Stomach smooth muscle (tissue), 2 donors: ENCODE measurements at regions not wholly inside any gene's neighbourhood (a gene's known extent, or its start where the extent isn't known, plus 50 kb on each side); places are given as distances from the start of the nearest gene placed in this dataset.

Experiments used
- H3K27ac ChIP-seq: one replicate; pipeline ENCODE4 v1.7.0; 2013; ENCODE audit warnings: mild to moderate bottlenecking, low read length, inconsistent platforms
- H3K27me3 ChIP-seq, 2 donors: one replicate each; pipeline ENCODE4 v1.7.0; 2013; ENCODE audit warnings: low read length in 2 of 2; ENCODE audit not compliant: insufficient read depth in 2 of 2, control insufficient read depth in 1 of 2
- H3K36me3 ChIP-seq, 2 donors: one replicate each; pipeline ENCODE4 v1.7.0; 2013; ENCODE audit warnings: low read length in 2 of 2; ENCODE audit not compliant: control insufficient read depth in 2 of 2, insufficient read depth in 2 of 2
- H3K4me1 ChIP-seq: one replicate; pipeline ENCODE4 v1.7.0; 2013; ENCODE audit warnings: low read length; ENCODE audit not compliant: control insufficient read depth, insufficient read depth
- H3K4me3 ChIP-seq, 2 donors: one replicate each; pipeline ENCODE4 v1.7.0; 2013; ENCODE audit warnings: low read length in 2 of 2
- H3K9ac ChIP-seq, 2 donors: one replicate each; pipeline ENCODE4 v1.7.0; 2013; ENCODE audit warnings: low read length in 2 of 2, mild to moderate bottlenecking in 1 of 2
- H3K9me3 ChIP-seq, 2 donors: one replicate each; pipeline ENCODE4 v1.7.0; 2013; ENCODE audit warnings: low read length in 2 of 2; ENCODE audit not compliant: control insufficient read depth in 2 of 2
- donor health status: healthy.
- donor health status: Pancreatic carcinoma.

DNA sequence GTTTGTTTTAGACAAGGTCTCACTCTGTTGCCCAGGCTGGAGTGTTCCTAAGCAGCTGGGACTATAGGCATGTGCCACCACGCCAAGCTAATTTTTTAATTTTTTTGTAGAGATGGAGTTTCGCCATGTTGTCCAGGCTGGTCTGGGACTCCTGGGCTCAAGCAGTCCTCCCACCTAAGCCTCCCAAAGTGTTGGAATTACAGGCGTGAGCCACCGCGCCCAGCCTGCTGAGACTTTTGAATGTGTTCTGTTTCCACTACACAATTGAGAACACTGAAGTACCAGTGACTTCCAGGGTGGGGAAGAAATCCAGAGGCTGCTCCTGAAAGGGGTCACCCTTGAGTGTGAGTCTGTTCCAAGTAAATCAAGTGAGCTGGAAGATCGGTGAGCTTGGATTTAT, 81.3 kb upstream of the ARMC2 start:
- H3K36me3 ChIP-seq, result no peaks in the 10 kb centered on the region
- H3K9ac ChIP-seq, result no peak overlapping the region
- H3K4me1 ChIP-seq, result no peaks in the 10 kb centered on the region
- H3K27me3 ChIP-seq, result no peaks in the 10 kb centered on the region
- no peak overlapping the region for H3K27ac ChIP-seq
- H3K4me3 ChIP-seq, result no peak overlapping the region
- no peaks in the 10 kb centered on the region for H3K9me3 ChIP-seq

DNA sequence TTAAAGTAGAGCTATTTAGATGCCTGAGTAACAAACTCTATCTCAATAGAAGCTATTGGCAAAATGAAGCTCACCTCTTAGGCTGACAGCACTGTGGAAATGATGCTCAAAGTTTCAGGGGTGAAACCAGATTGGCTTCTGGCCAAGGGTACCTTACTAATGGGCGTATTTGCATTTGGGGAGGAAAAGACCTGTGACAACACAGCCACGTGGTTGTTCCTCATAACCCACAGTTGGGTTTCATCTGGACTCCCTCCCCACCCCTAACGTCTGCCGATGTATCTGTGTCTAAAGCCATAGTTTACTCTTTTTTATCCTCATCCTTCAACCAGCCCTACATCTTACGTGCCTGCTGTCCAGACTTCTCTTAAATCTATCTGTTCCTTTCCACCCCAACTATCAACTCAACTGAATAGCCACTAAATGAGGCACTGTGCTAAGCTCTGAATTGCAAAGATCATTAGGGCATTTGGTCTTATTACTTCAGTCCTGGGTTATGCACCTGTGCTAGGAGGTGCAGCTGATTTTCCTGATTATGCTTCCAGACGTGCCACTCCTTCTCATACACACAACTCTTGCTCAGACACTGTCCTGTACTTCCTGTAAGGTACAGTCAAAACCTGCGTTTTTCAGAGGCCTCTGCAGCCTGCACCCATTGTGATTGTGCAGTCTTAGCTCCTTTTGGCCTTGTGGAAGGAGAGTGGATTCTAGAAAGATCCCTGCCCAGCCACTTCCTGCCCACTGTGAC, 80.6 kb upstream of the ARMC2 start:
- Histone ChIP-seq H3K4me1 (no peaks in the 10 kb centered on the region), H3K27me3 (no peaks in the 10 kb centered on the region), H3K9ac (no peak overlapping the region), H3K4me3 (no peak overlapping the region), H3K36me3 (no peaks in the 10 kb centered on the region), H3K27ac (no peak overlapping the region), H3K9me3 (no peaks in the 10 kb centered on the region)

DNA sequence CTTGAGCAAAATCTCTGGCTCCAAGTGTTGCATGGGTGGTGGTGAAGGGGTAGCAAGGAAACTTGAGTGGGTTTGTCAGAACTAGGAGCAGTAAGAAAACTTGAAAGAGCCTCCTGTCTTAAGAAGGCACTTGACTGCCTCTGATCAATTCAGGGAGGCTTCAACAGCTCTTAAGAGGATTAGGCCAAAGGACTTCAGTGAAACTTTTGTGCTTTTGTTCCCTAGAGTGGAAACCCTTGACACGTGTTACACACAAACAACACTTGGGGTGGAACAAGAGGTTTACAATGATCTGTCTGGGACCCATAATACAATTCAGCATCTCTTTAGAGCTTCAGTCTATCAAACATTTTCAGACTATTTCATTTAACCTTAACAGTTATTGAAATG, 80.1 kb upstream of the ARMC2 start:
- H3K4me3 ChIP-seq, result no peak overlapping the region
- no peaks in the 10 kb centered on the region for H3K36me3 ChIP-seq
- no peaks in the 10 kb centered on the region for H3K4me1 ChIP-seq
- no peaks in the 10 kb centered on the region for H3K9me3 ChIP-seq
- no peaks in the 10 kb centered on the region for H3K27me3 ChIP-seq
- no peak overlapping the region for H3K9ac ChIP-seq
- no peak overlapping the region for H3K27ac ChIP-seq

DNA sequence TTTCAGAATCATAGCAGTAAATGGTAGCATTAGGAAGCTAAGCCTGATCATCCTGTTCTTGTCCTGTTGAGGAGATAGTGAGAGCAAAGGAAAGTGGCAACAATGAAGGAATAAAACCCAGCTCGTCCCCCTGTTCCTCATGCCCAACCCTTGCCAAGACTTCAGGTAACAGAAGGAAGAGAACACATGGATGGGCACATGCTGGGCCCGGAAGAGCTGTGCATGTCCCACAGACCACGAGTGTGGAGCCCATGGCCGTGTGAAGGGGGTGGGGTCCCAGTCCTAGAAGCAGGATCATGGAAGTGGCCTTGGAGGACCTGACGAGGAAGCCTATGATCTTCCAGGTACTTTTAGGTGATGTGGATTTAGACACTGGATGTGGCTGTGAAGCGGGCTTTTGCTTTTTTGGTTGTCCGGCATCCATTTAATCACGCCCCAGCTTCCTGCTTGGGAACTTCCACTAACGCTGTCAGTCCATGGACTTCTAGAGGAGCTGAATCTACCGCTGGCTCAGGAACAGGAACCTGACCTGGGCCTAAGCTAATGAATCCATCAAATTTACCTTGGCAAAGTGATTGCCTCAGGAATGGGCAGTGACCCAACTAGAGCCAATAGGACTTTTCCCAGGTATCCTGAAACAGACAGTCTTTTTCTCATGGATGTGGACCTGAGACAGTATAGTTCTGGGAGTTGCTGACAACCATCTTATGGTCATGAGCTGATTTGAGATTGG, 79.3 kb upstream of the ARMC2 start:
- no peaks in the 10 kb centered on the region for H3K9me3 ChIP-seq
- H3K4me3 ChIP-seq, result no peak overlapping the region
- no peaks in the 10 kb centered on the region for H3K4me1 ChIP-seq
- no peaks in the 10 kb centered on the region for H3K27me3 ChIP-seq
- H3K27ac ChIP-seq, result no peak overlapping the region
- H3K9ac ChIP-seq, result no peak overlapping the region
- H3K36me3 ChIP-seq, result no peaks in the 10 kb centered on the region

DNA sequence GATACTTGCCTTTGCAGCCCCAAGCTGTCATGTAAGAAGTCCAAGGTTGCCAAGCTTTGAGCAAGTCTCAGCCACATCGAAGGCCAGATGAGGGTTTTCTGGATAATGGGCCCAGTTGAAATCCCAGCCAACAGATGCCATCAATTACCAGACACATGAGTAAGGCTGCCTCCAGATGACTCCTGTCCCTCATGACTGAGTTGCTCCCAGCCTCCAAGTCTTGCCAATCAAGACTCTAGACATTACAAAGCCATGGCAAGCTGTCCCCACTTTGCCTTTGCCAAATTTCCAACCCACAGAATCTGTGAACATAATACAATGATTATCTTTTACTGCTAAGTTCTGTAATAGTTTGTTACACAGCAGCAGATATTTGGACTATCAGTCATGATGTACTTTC, 76.8 kb upstream of the ARMC2 start:
- no peak overlapping the region for H3K4me3 ChIP-seq
- no peak overlapping the region for H3K9ac ChIP-seq
- no peaks in the 10 kb centered on the region for H3K27me3 ChIP-seq
- no peak overlapping the region for H3K27ac ChIP-seq
- H3K9me3 ChIP-seq, result no peaks in the 10 kb centered on the region
- no peaks in the 10 kb centered on the region for H3K4me1 ChIP-seq
- H3K36me3 ChIP-seq, result no peaks in the 10 kb centered on the region

DNA sequence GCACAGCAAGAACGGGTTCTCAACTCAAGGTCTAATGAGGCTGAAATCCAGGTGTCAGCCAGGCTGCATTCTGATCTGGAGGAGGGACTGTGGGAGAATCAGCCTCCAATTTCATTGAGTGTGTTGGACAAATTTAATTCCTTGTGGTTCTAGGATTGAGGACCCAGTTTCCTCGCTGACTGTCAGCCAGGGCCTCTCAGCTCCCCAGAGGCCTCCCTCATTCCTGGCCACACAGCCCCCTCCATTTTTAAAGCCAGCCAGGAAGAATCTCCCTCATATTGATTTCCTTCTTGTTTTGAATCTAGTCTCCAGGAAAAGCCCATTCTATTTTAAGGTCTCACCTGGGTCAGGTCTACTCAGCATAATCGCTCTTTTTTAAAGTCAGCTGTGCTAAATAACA, 73.7 kb upstream of the ARMC2 start:
- Histone ChIP-seq H3K27ac (no peak overlapping the region), H3K4me1 (no peaks in the 10 kb centered on the region), H3K9me3 (no peaks in the 10 kb centered on the region), H3K9ac (no peak overlapping the region), H3K27me3 (no peaks in the 10 kb centered on the region), H3K4me3 (no peak overlapping the region), H3K36me3 (no peaks in the 10 kb centered on the region)

DNA sequence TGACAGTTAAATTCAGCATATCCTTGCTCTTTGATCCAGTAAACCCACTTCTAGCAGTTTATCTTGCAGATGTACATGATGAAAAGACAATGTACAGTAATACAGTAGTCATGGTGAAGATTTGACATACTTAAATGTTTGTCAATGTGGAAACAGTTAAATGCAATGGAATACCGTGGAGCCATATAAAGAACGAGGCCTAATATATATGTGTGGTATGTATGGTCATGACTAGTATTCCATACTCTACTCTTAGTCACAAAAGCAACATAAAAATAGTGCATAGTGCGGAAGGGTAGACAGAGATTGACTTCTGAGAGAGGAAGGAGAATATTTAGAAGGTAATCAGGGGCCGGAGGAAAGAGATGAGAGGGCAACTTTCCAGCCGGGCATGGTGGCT, 70.7 kb upstream of the ARMC2 start:
- no peaks in the 10 kb centered on the region for H3K9me3 ChIP-seq
- H3K27me3 ChIP-seq, result no peaks in the 10 kb centered on the region
- no peak overlapping the region for H3K27ac ChIP-seq
- H3K36me3 ChIP-seq, result no peaks in the 10 kb centered on the region
- no peak overlapping the region for H3K4me3 ChIP-seq
- no peak overlapping the region for H3K9ac ChIP-seq
- H3K4me1 ChIP-seq, result no peaks in the 10 kb centered on the region

DNA sequence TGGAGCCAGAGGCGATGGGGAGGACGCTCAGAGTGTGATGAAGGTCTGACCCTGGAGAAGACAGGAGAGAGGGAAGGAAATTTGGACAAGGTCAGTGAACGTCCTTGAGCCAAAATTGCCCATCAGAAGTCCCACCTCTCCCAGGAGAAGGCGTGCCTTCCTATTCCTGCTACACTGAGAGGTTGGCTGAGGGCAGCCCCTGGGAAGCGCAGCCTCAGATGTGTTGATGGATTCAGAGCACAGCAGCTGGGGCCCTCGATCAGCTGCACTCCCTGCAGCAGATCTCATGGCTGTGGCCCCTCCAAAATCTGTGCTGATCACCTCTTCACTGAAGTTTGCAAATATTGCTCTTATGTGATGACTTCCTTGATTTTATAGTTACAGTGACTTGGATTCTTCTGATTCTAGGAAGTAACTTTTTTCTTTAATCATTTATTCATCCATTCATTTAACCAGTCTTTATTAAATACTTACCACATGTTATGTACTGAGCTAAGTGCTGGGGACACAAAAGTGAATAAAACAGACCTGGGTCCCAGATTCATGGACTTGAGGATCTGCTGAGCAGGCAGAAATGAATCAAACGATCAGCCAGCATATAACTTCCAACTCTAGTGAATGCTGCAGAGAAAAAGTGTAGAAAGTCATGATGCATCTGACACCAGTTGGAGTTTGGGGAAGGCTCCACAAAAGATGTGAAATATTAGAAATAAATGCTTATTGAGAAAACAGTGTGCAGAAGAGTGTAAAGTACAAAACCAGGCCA, 69.6 kb upstream of the ARMC2 start:
- Histone ChIP-seq H3K9me3 (no peaks in the 10 kb centered on the region), H3K36me3 (no peaks in the 10 kb centered on the region), H3K4me3 (no peak overlapping the region), H3K27ac (no peak overlapping the region), H3K9ac (no peak overlapping the region), H3K4me1 (no peaks in the 10 kb centered on the region), H3K27me3 (no peaks in the 10 kb centered on the region)

DNA sequence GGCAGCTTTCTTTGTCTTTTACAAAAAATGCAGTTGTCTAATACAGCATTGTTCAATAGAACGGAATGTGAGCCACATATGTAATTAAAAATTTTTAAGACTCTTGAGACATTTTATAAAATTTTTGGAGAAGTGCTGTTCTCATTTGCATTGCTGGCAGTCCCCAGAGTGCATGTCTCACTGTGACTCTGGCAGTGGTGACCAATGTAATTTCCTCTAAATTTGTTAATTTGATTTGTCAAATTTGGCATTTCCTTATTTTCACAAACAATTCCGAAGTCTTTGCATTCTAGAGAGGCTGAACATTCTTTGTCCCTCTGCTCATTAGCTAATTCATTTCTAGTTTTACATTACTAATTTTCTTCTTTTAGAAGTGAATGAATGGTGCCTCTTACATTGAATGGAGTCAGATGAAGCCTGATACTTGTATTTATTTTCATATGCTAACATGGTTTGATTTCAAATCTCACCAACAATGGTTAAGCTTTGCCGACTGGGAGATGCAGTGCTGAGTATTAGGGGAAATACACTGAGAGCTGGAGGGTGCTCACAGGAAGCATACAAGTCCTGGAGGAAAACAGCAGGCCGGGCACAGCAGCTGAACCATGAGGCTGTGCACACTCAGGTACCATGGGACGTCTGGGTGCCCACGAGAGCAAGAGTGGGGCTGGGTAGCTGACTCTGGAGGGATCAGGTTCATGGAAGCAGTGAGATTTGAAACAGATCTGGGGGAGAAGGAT, 68.5 kb upstream of the ARMC2 start:
- H3K9ac ChIP-seq, result no peak overlapping the region
- H3K9me3 ChIP-seq, result no peaks in the 10 kb centered on the region
- no peak overlapping the region for H3K27ac ChIP-seq
- no peaks in the 10 kb centered on the region for H3K27me3 ChIP-seq
- no peaks in the 10 kb centered on the region for H3K36me3 ChIP-seq
- H3K4me1 ChIP-seq, result no peaks in the 10 kb centered on the region
- no peak overlapping the region for H3K4me3 ChIP-seq

DNA sequence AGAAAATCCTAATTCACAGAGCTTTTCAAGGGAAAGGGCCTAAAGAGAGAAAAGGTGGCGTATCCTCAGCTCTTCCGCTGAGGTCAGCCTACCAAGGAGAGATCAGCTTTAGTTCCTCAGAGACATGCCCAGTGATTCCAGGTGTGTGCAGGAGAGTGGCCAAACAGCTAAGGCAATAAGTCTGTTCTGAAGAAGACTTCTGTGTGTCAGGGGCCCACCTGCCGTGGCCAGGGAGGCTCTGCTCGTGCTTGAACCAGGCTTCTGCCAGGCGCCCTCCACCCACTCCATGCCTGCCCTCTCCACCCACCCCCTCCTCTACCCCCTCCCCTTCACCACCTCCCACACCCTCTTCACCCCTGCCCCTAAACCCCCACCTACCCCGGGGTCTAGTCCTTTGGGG, 67.4 kb upstream of the ARMC2 start:
- Histone ChIP-seq H3K4me1 (no peaks in the 10 kb centered on the region), H3K9ac (no peak overlapping the region), H3K9me3 (no peaks in the 10 kb centered on the region), H3K27me3 (no peaks in the 10 kb centered on the region), H3K36me3 (no peaks in the 10 kb centered on the region), H3K4me3 (no peak overlapping the region), H3K27ac (no peak overlapping the region)
